Fibroblast of skin of left biceps (primary cell): ENCODE measurements at regions not wholly inside any gene's neighbourhood (a gene's known extent, or its start where the extent isn't known, plus 50 kb on each side); places are given as distances from the start of the nearest gene placed in this dataset.
A peak's percentile ranks its signal among the peaks of the same experiment; 100 is the strongest.
"Not testable (repeated sequence)": the region's sequence is repeated elsewhere in the genome, so short reads cannot be mapped to it uniquely, and the experiment has no call there.

ENCODE experiments used
- DNase-seq, 2 experiments: peaks; one replicate each; pipeline ENCODE4 v3.0.0-alpha.2; 2013; ENCODE audit warnings: low read depth in 2 of 2

GRCh38 chr5:67985686-67986387, 229.7 kb upstream of the PIK3R1 start:
- no peak for DNase-seq

- no peak for DNase-seq
These were observed 231.0 kb upstream of the PIK3R1 start for GRCh38 chr5:67984546-67984945.

- DNase-seq: peak; percentile 49 to 54
These were observed 232.1 kb upstream of the PIK3R1 start for GRCh38 chr5:67983251-67984110.

GRCh38 chr5:67982160-67982559, 233.4 kb upstream of the PIK3R1 start:
- DNase-seq: not testable (repeated sequence)

- no peak for DNase-seq
These were observed 237.4 kb upstream of the PIK3R1 start for GRCh38 chr5:67978171-67978570.

GRCh38 chr5:67976891-67977601, 238.5 kb upstream of the PIK3R1 start:
- DNase-seq: no peak

GRCh38 chr5:67976181-67976580, 239.4 kb upstream of the PIK3R1 start:
- DNase-seq: no peak

- no peak for DNase-seq
These were observed 241.1 kb upstream of the PIK3R1 start for GRCh38 chr5:67974471-67974870.

GRCh38 chr5:67974054-67974453, 241.5 kb upstream of the PIK3R1 start:
- DNase-seq: no peak

GRCh38 chr5:67971971-67972821, 243.4 kb upstream of the PIK3R1 start:
- no peak for DNase-seq

GRCh38 chr5:67971223-67971830, 244.2 kb upstream of the PIK3R1 start:
- DNase-seq: peak; percentile 50 to 63

GRCh38 chr5:67969631-67970030, 245.9 kb upstream of the PIK3R1 start:
- DNase-seq: no peak

GRCh38 chr5:67969176-67969575, 246.4 kb upstream of the PIK3R1 start:
- DNase-seq: no peak

- DNase-seq: no peak
These were observed 248.8 kb upstream of the PIK3R1 start for GRCh38 chr5:67966712-67967111.

- no peak for DNase-seq
These were observed 250.9 kb upstream of the PIK3R1 start for GRCh38 chr5:67964619-67965018.

- DNase-seq: no peak
These were observed 251.6 kb upstream of the PIK3R1 start for GRCh38 chr5:67963789-67964519.

- no peak for DNase-seq
These were observed 254.6 kb upstream of the PIK3R1 start for GRCh38 chr5:67960939-67961338.

- DNase-seq: no peak
These were observed 258.2 kb upstream of the PIK3R1 start for GRCh38 chr5:67957374-67957773.

- no peak for DNase-seq
These were observed 261.2 kb upstream of the PIK3R1 start for GRCh38 chr5:67954351-67954750.

GRCh38 chr5:67942421-67942820, 273.1 kb upstream of the PIK3R1 start:
- no peak for DNase-seq
